Gastrocnemius medialis (tissue), 4 donors: ENCODE measurements at regions not wholly inside any gene's neighbourhood (a gene's known extent, or its start where the extent isn't known, plus 50 kb on each side); places are given as distances from the start of the nearest gene placed in this dataset.

Experiments used
- ATAC-seq, 2 donors: fragments of 150-250 bp; one replicate each; pipeline ENCODE4 v1.9.1; 2016
- DNase-seq, 2 donors: peaks; one replicate each; pipeline ENCODE4 v3.0.0-alpha.2; 2019
- H3K27ac ChIP-seq, 4 donors: fragments of 200-600 bp; sonication (generic); 1 replicate in 1 of 4; 2 replicates in 3 of 4; pipeline ENCODE4 v1.5.1; 2016 to 2018; ENCODE audit warnings: mild to moderate bottlenecking in 2 of 4, moderate library complexity in 1 of 4
- H3K27me3 ChIP-seq, 3 donors: fragments of 200-600 bp; sonication (generic) in 2 of 3; 1 replicate in 1 of 3; 2 replicates in 2 of 3; pipeline versions ENCODE4 v1.5.1 to v1.6.0; 2016 to 2019; ENCODE audit warnings: mild to moderate bottlenecking in 1 of 3, moderate library complexity in 1 of 3
- H3K36me3 ChIP-seq, 2 donors: fragments of 200-600 bp; sonication (generic) in 1 of 2; one replicate each; pipeline ENCODE4 v1.5.1; 2017 to 2018
- H3K4me1 ChIP-seq, 2 donors: fragments of 200-600 bp; sonication (generic) in 1 of 2; one replicate each; pipeline ENCODE4 v1.5.1; 2016 to 2017; ENCODE audit warnings: mild to moderate bottlenecking in 2 of 2
- H3K4me3 ChIP-seq, 4 donors: fragments of 200-600 bp; sonication (generic) in 3 of 4; 1 replicate in 1 of 4; 2 replicates in 3 of 4; pipeline ENCODE4 v1.5.1; 2016 to 2019; ENCODE audit warnings: mild to moderate bottlenecking in 2 of 4
- H3K9me3 ChIP-seq, 3 donors: fragments of 200-600 bp; sonication (generic) in 2 of 3; 1 replicate in 1 of 3; 2 replicates in 2 of 3; pipeline ENCODE4 v1.5.1; 2016 to 2019
- CTCF ChIP-seq, 5 experiments: fragments of 450-650 bp in 3 of 5; fragments of 200-600 bp in 2 of 5; sonication (generic) in 2 of 5; IDR thresholded peaks in 4 of 5; conservative IDR thresholded peaks in 1 of 5; 1 replicate in 4 of 5; 2 replicates in 1 of 5; pipeline ENCODE4 v1.5.1; 2016 to 2019; ENCODE audit warnings: antibody characterized with exemption in 5 of 5, mild to moderate bottlenecking in 3 of 5, moderate library complexity in 3 of 5
- POLR2A ChIP-seq, 2 donors: fragments of 450-650 bp; IDR thresholded peaks; one replicate each; pipeline ENCODE4 v1.6.1; 2017; ENCODE audit warnings: antibody characterized with exemption in 2 of 2, mild to moderate bottlenecking in 2 of 2, moderate library complexity in 2 of 2
- in situ Hi-C, 4 donors: fragments of 200-750 bp; cut with MboI; loops; one replicate each; pipeline versions ENCODE4 v1.15.0 to v1.8.0; 2017; ENCODE audit warnings: low sequenced_read_pairs in 4 of 4
- intact Hi-C: fragments of 100-400 bp; cut with DNase I; formaldehyde crosslinking; loops from one replicate; pipeline ENCODE4 v1.15.1; 2023; ENCODE audit warnings: low total_unique reads

- ATAC-seq (no peak), DNase-seq (no peak)
- intact Hi-C loops, result no loop called here
- TF ChIP-seq POLR2A (IDR thresholded peaks at IDR 0.05), result no peak
- no peak for TF ChIP-seq CTCF (IDR thresholded peaks at IDR 0.05 in 4 of 5, conservative IDR thresholded peaks at IDR 0.05 in 1 of 5)
- H3K36me3 ChIP-seq, result no peaks in the 10 kb centered on the region
- no peaks in the 10 kb centered on the region for H3K9me3 ChIP-seq
- H3K4me1 ChIP-seq, result no peaks in the 10 kb centered on the region
- no peak overlapping the region for H3K4me3 ChIP-seq
- H3K27ac ChIP-seq, result no peak overlapping the region
- in situ Hi-C loops, result loop anchor here in 1 of 4 donors (25.0 kb wide), 1 partner anchor 97 kb away; no protein-coding TSS in a partner anchor
- H3K27me3 ChIP-seq, result no peaks in the 10 kb centered on the region
Measured at GRCh38 chr22:47583959-47584562, 821.6 kb downstream of the TBC1D22A start.

DNA sequence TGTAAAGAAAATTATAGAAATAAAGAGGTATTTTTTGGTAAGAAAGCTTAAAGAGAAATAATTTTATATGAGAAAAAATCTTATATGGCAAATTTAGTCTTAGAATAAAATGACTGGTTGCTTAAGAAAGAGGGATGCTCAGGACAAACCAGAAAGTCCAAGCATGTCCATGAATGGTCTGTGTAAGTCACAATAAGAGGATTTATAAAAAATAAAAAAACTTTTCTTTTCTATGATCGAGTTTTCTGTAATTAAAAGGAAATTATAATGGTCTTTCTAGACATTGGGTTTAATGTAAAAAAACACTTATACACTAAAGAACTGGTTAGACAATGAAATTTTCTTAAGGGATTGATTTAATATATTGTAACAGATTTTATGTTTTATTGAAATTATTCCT is 819.6 kb downstream of the TBC1D22A start:
- no peak overlapping the region for H3K4me3 ChIP-seq
- H3K27me3 ChIP-seq, result peaks cover 0 to 3% (median 0%) of the 10 kb centered on the region in 3 donors
- DNase-seq, result no peak
- in situ Hi-C loops (loop anchor here in 1 of 4 donors (25.0 kb wide), 1 partner anchor 95 kb away; no protein-coding TSS in a partner anchor), intact Hi-C loops (no loop called here)
- H3K9me3 ChIP-seq, result no peaks in the 10 kb centered on the region
- no peaks in the 10 kb centered on the region for H3K36me3 ChIP-seq
- H3K27ac ChIP-seq, result no peak overlapping the region
- ATAC-seq, result no peak
- TF ChIP-seq CTCF (IDR thresholded peaks at IDR 0.05 in 4 of 5, conservative IDR thresholded peaks at IDR 0.05 in 1 of 5), result no peak
- no peak for TF ChIP-seq POLR2A (IDR thresholded peaks at IDR 0.05)
- no peaks in the 10 kb centered on the region for H3K4me1 ChIP-seq

GRCh38 chr22:47580121-47580520 is 817.7 kb downstream of the TBC1D22A start:
- H3K9me3 ChIP-seq, result no peaks in the 10 kb centered on the region
- H3K36me3 ChIP-seq, result no peaks in the 10 kb centered on the region
- no peak overlapping the region for H3K4me3 ChIP-seq
- intact Hi-C loops (no loop called here), in situ Hi-C loops (loop anchor here in 1 of 4 donors (25.0 kb wide), 1 partner anchor 93 kb away; no protein-coding TSS in a partner anchor)
- no peak overlapping the region for H3K27ac ChIP-seq
- DNase-seq (no peak), ATAC-seq (no peak)
- H3K4me1 ChIP-seq, result no peaks in the 10 kb centered on the region
- peaks cover 0 to 3% (median 0%) of the 10 kb centered on the region in 3 donors for H3K27me3 ChIP-seq
- TF ChIP-seq CTCF (IDR thresholded peaks at IDR 0.05 in 4 of 5, conservative IDR thresholded peaks at IDR 0.05 in 1 of 5) (no peak), POLR2A (IDR thresholded peaks at IDR 0.05) (no peak)

DNA sequence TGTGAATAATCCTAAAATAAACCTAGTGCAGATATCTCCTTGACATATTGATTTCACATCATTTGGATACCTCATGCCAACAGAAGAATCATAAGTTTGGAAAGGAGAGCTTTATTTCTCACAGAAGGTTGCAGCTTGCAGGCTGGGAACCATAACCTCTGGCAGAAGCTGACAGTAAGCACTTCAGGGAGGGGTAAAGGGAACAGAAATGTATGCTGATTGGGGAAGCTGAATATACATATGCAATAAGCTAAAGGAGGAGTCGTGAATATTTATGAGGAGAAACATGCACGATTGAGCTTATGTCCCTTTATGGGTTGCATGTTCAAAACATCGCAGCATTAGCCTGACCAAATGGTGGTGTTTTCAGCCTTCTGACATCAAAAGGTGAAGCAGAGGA is 814.5 kb downstream of the TBC1D22A start:
- Histone ChIP-seq H3K27me3 (peaks cover 0 to 6% (median 0%) of the 10 kb centered on the region in 3 donors), H3K36me3 (no peaks in the 10 kb centered on the region), H3K4me3 (no peak overlapping the region), H3K9me3 (no peaks in the 10 kb centered on the region), H3K4me1 (no peaks in the 10 kb centered on the region), H3K27ac (no peak overlapping the region)
- ATAC-seq, result no peak
- in situ Hi-C loops, result loop anchor here in 1 of 4 donors (25.0 kb wide), 1 partner anchor 90 kb away; no protein-coding TSS in a partner anchor
- DNase-seq, result no peak
- TF ChIP-seq POLR2A (IDR thresholded peaks at IDR 0.05), result no peak
- TF ChIP-seq CTCF (IDR thresholded peaks at IDR 0.05 in 4 of 5, conservative IDR thresholded peaks at IDR 0.05 in 1 of 5), result no peak
- intact Hi-C loops, result no loop called here
